ENCODE measurements at regions not wholly inside any gene's neighbourhood (a gene's known extent, or its start where the extent isn't known, plus 50 kb on each side); places are given as distances from the start of the nearest gene placed in this dataset.

- Histone ChIP-seq H3K9me2 (ENCODE audit: insufficient read depth) (no peaks in the 10 kb centered on the region), H3K4me1 (replicated peaks; ENCODE audit: insufficient read depth) (no peaks in the 10 kb centered on the region), H3K27me3 (ENCODE audit: insufficient read depth, low read depth) (no peaks in the 10 kb centered on the region), H3K9me3 (ENCODE audit: insufficient read depth, low read depth) (no peaks in the 10 kb centered on the region), H3K4me2 (no peak overlapping the region), H3K36me3 (ENCODE audit: low read depth) (no peaks in the 10 kb centered on the region), H3F3A (ENCODE audit: insufficient read depth, low read depth) (no peaks in the 10 kb centered on the region), H3K79me2 (ENCODE audit: low read depth) (no peaks in the 10 kb centered on the region), H3K27ac (no peak overlapping the region), H4K20me1 (ENCODE audit: insufficient read depth) (no peaks in the 10 kb centered on the region), H3K4me3 (no peak overlapping the region), H2AFZ (no peak overlapping the region)
- BruUV-seq (replicated peaks) = no TSS peak
- no peak for DNase-seq
- ChIA-PET CTCF (no interaction called here), POLR2A (ENCODE audit: unreplicated experiment) (no interaction called here)
- TF ChIP-seq, protein P1, sequence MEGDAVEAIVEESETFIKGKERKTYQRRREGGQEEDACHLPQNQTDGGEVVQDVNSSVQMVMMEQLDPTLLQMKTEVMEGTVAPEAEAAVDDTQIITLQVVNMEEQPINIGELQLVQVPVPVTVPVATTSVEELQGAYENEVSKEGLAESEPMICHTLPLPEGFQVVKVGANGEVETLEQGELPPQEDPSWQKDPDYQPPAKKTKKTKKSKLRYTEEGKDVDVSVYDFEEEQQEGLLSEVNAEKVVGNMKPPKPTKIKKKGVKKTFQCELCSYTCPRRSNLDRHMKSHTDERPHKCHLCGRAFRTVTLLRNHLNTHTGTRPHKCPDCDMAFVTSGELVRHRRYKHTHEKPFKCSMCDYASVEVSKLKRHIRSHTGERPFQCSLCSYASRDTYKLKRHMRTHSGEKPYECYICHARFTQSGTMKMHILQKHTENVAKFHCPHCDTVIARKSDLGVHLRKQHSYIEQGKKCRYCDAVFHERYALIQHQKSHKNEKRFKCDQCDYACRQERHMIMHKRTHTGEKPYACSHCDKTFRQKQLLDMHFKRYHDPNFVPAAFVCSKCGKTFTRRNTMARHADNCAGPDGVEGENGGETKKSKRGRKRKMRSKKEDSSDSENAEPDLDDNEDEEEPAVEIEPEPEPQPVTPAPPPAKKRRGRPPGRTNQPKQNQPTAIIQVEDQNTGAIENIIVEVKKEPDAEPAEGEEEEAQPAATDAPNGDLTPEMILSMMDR (conservative IDR thresholded peaks at IDR 0.05) = no peak
- TF ChIP-seq EZH2 (IDR thresholded peaks at IDR 0.05; ENCODE audit: low read depth) = no peak
- intact Hi-C loops (cut with micrococcal nuclease; ENCODE audit: unreplicated experiment) = no loop called here
Measured at GRCh38 chr10:107356396-107356795, 191.9 kb upstream of the SORCS1 start.

DNA sequence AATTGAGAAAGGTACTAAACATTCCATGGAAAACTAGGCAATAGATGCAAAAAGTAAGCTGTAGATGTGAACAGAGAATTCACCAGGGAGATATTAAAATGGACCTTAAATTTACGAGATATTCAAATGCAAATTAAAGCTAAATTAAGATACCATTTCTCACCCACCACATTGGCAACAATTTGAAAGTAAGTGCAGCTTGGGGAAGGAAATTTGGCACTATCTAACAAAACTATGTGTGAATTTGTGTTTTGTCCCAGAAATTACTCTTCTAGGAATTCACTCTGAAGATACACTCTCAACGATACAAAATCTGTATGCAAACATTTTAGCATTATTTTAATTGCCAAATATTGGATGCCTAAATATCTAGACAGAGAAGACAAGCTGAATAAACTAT lies 178.2 kb upstream of the SORCS1 start:
- H2AFZ ChIP-seq = no peak overlapping the region

GRCh38 chr10:107341281-107341680 lies 176.8 kb upstream of the SORCS1 start:
- Histone ChIP-seq H2AFZ (no peak overlapping the region), H3K4me2 (no peak overlapping the region), H3F3A (ENCODE audit: insufficient read depth, low read depth) (no peaks in the 10 kb centered on the region), H3K27ac (no peak overlapping the region), H3K36me3 (ENCODE audit: low read depth) (no peaks in the 10 kb centered on the region), H4K20me1 (ENCODE audit: insufficient read depth) (no peaks in the 10 kb centered on the region), H3K9me2 (ENCODE audit: insufficient read depth) (no peaks in the 10 kb centered on the region), H3K4me3 (no peak overlapping the region), H3K27me3 (ENCODE audit: insufficient read depth, low read depth) (no peaks in the 10 kb centered on the region), H3K79me2 (ENCODE audit: low read depth) (no peaks in the 10 kb centered on the region), H3K9me3 (ENCODE audit: insufficient read depth, low read depth) (no peaks in the 10 kb centered on the region), H3K4me1 (replicated peaks; ENCODE audit: insufficient read depth) (no peaks in the 10 kb centered on the region)
- TF ChIP-seq EZH2 (IDR thresholded peaks at IDR 0.05; ENCODE audit: low read depth) = no peak
- TF ChIP-seq, protein P1 (conservative IDR thresholded peaks at IDR 0.05) = no peak
- no TSS peak for BruUV-seq (replicated peaks)
- intact Hi-C loops (cut with micrococcal nuclease; ENCODE audit: unreplicated experiment) = no loop called here
- DNase-seq = no peak
- ChIA-PET CTCF (no interaction called here), POLR2A (ENCODE audit: unreplicated experiment) (no interaction called here)

More for the DNA sequence above, 178.2 kb upstream of the SORCS1 start:
- ChIA-PET CTCF (no interaction called here), POLR2A (ENCODE audit: unreplicated experiment) (no interaction called here)
- TF ChIP-seq, protein P1 (conservative IDR thresholded peaks at IDR 0.05) = no peak
- no peak for TF ChIP-seq EZH2 (IDR thresholded peaks at IDR 0.05; ENCODE audit: low read depth)
- Histone ChIP-seq H4K20me1 (ENCODE audit: insufficient read depth) (no peaks in the 10 kb centered on the region), H3K27me3 (ENCODE audit: insufficient read depth, low read depth) (no peaks in the 10 kb centered on the region), H3K4me3 (no peak overlapping the region), H3K9me3 (ENCODE audit: insufficient read depth, low read depth) (no peaks in the 10 kb centered on the region), H3F3A (ENCODE audit: insufficient read depth, low read depth) (no peaks in the 10 kb centered on the region), H3K4me1 (replicated peaks; ENCODE audit: insufficient read depth) (no peaks in the 10 kb centered on the region), H3K9me2 (ENCODE audit: insufficient read depth) (no peaks in the 10 kb centered on the region), H3K27ac (no peak overlapping the region), H3K79me2 (ENCODE audit: low read depth) (no peaks in the 10 kb centered on the region), H3K4me2 (no peak overlapping the region), H3K36me3 (ENCODE audit: low read depth) (no peaks in the 10 kb centered on the region)
- intact Hi-C loops (cut with micrococcal nuclease; ENCODE audit: unreplicated experiment) = no loop called here
- DNase-seq = no peak
- BruUV-seq (replicated peaks) = no TSS peak

All from PC-9 (cell line).